Endodermal cell (in vitro differentiated cells): ENCODE measurements at regions not wholly inside any gene's neighbourhood (a gene's known extent, or its start where the extent isn't known, plus 50 kb on each side); places are given as distances from the start of the nearest gene placed in this dataset.

ENCODE experiments used
- DNase-seq: peaks from one replicate; pipeline ENCODE4 v3.0.0-alpha.2; 2017
- H3K27ac ChIP-seq: 2 replicates; pipeline ENCODE4 v1.5.1; 2013; ENCODE audit warnings: mild to moderate bottlenecking, low read depth, low read length, moderate library complexity
- H3K27me3 ChIP-seq: 2 replicates; pipeline ENCODE4 v1.6.1; 2013; ENCODE audit warnings: mild to moderate bottlenecking, low read length, moderate library complexity; ENCODE audit not compliant: insufficient read depth, control insufficient read depth, poor library complexity, severe bottlenecking
- H3K36me3 ChIP-seq: 2 replicates; pipeline ENCODE4 v1.7.0; 2013; ENCODE audit warnings: mild to moderate bottlenecking, low read length, moderate library complexity; ENCODE audit not compliant: control insufficient read depth, insufficient read depth
- H3K4me1 ChIP-seq: one replicate; pipeline ENCODE4 v1.7.0; 2013; ENCODE audit warnings: low read length; ENCODE audit not compliant: control insufficient read depth, insufficient read depth
- H3K4me3 ChIP-seq: 2 replicates; pipeline ENCODE4 v1.5.1; 2013; ENCODE audit warnings: mild to moderate bottlenecking, low read length, moderate library complexity
- H3K9ac ChIP-seq: 2 replicates; pipeline ENCODE4 v1.6.1; 2013; ENCODE audit warnings: mild to moderate bottlenecking, low read length, moderate library complexity; ENCODE audit not compliant: poor library complexity, severe bottlenecking; ENCODE audit errors: extremely low read depth
- H3K9me3 ChIP-seq: 2 replicates; pipeline ENCODE4 v1.6.1; 2013; ENCODE audit warnings: mild to moderate bottlenecking, low read length, moderate library complexity; ENCODE audit not compliant: control insufficient read depth
- H3K27ac Mint-ChIP-seq: 2 replicates; pipeline ENCODE4 v1.8.0; 2020; ENCODE audit warnings: mixed read lengths
- H3K27me3 Mint-ChIP-seq: 2 replicates; pipeline ENCODE4 v1.8.0; 2021; ENCODE audit warnings: mild to moderate bottlenecking, mixed read lengths; ENCODE audit not compliant: insufficient read depth
- H3K36me3 Mint-ChIP-seq: 2 replicates; pipeline ENCODE4 v1.8.0; 2020; ENCODE audit warnings: low read depth, mixed read lengths
- H3K4me1 Mint-ChIP-seq: 2 replicates; pipeline ENCODE4 v1.8.0; 2020; ENCODE audit warnings: mixed read lengths
- H3K4me3 Mint-ChIP-seq: 2 replicates; pipeline ENCODE4 v1.8.0; 2020; ENCODE audit warnings: mild to moderate bottlenecking, moderate library complexity, mixed read lengths
- H3K9me3 Mint-ChIP-seq: 2 replicates; pipeline ENCODE4 v1.8.0; 2020; ENCODE audit warnings: mild to moderate bottlenecking, mixed read lengths
- CTCF ChIP-seq: fragments of 200-600 bp; sonication (generic); conservative IDR thresholded peaks from 2 replicates; pipeline ENCODE4 v1.5.0; 2021; ENCODE audit warnings: antibody characterized with exemption, mild to moderate bottlenecking
- WGBS, 2 experiments: methylation state at CpG; one replicate each; pipeline versions ENCODE4 v1.1.5 to v1.1.7; 2013; ENCODE audit warnings: missing lambda C conversion rate in 2 of 2, mixed read lengths in 1 of 2; ENCODE audit not compliant: insufficient coverage in 1 of 2, insufficient read length in 1 of 2; 5-methylcytosine and 5-hydroxymethylcytosine counted together

DNA sequence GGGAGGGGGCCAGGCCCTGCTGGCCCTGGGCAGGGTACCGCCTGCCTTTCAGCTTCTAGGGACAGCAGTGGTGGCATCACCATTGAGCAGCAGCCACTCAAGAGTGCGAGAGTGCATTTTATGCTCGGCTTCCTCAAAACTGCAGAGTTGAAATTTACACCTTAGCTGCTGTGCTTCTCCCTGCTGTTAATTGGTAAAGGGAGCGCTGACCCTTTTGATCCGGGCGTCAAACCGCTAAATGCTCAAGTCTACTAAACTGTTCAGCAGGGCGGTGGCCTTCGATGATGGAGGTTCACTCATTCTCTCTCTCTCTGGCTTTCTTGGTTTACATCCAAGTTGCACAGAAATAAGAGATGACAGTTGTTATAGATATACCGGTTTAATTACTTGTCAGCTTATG, 368.6 kb upstream of the IRX2 start:
- 86 to 97% methylated on average over 9 to 10 of the region's 10 CpGs for WGBS, 2 experiments
- H3K9me3 Mint-ChIP-seq = no peaks in the 10 kb centered on the region
- no peaks in the 10 kb centered on the region for H3K36me3 ChIP-seq
- no peak for DNase-seq
- no peaks in the 10 kb centered on the region for H3K36me3 Mint-ChIP-seq
- H3K4me1 Mint-ChIP-seq = peaks cover 84% of the 10 kb centered on the region
- H3K9me3 ChIP-seq = no peaks in the 10 kb centered on the region
- H3K27ac Mint-ChIP-seq = no peak overlapping the region
- no peak overlapping the region for H3K9ac ChIP-seq
- TF ChIP-seq CTCF = no peak
- peaks cover 78% of the 10 kb centered on the region for H3K27me3 Mint-ChIP-seq
- no peak overlapping the region for H3K4me3 Mint-ChIP-seq
- H3K4me3 ChIP-seq = no peak overlapping the region
- H3K27ac ChIP-seq = no peak overlapping the region
- H3K4me1 ChIP-seq = peaks cover 41% of the 10 kb centered on the region
- H3K27me3 ChIP-seq = peaks cover 15% of the 10 kb centered on the region

DNA sequence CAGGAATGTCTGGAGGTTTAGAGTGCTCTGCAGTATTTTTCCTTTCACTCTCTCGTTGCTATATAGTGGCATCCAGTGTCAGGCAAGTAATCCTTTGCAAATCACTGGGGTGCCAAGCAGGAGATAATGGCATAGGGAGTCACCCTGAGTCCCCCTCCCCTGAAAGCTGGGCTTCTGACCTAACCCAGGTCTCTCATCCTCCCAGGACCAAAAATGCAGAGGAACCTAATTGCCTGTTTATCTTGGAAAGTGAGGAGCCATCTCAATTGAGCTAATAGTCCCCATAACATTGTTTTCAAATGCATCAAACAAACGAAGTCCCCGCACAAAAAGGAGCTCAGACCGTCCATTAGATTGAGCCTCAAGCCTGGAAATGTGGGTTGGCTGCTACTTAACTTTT, 368.0 kb upstream of the IRX2 start:
- H3K36me3 Mint-ChIP-seq = no peaks in the 10 kb centered on the region
- no peak for TF ChIP-seq CTCF
- H3K9me3 Mint-ChIP-seq = no peaks in the 10 kb centered on the region
- no peak overlapping the region for H3K27ac Mint-ChIP-seq
- H3K27me3 Mint-ChIP-seq = peaks cover 78% of the 10 kb centered on the region
- H3K4me3 Mint-ChIP-seq = peak overlapping the region; percentile 20
- 19 to 36% methylated on average over 4 of the region's 4 CpGs for WGBS, 2 experiments
- Histone ChIP-seq H3K4me3 (no peak overlapping the region), H3K27me3 (peaks cover 15% of the 10 kb centered on the region), H3K9me3 (no peaks in the 10 kb centered on the region), H3K4me1 (peaks cover 38% of the 10 kb centered on the region), H3K9ac (no peak overlapping the region), H3K36me3 (no peaks in the 10 kb centered on the region), H3K27ac (no peak overlapping the region)
- peaks cover 79% of the 10 kb centered on the region for H3K4me1 Mint-ChIP-seq
- peak; percentile 57 for DNase-seq

- Histone ChIP-seq H3K4me3 (no peak overlapping the region), H3K27me3 (peaks cover 15% of the 10 kb centered on the region), H3K36me3 (no peaks in the 10 kb centered on the region), H3K9ac (no peak overlapping the region), H3K27ac (no peak overlapping the region), H3K9me3 (no peaks in the 10 kb centered on the region), H3K4me1 (peaks cover 32% of the 10 kb centered on the region)
- H3K4me1 Mint-ChIP-seq = peaks cover 70% of the 10 kb centered on the region
- TF ChIP-seq CTCF = no peak
- H3K4me3 Mint-ChIP-seq = peak overlapping the region; percentile 20
- H3K36me3 Mint-ChIP-seq = no peaks in the 10 kb centered on the region
- peak; percentile 66 for DNase-seq
- WGBS, 2 experiments = 22 to 23% methylated on average over 12 to 15 of the region's 15 CpGs
- no peak overlapping the region for H3K27ac Mint-ChIP-seq
- peaks cover 84% of the 10 kb centered on the region for H3K27me3 Mint-ChIP-seq
- H3K9me3 Mint-ChIP-seq = no peaks in the 10 kb centered on the region
Measured at GRCh38 chr5:3118340-3118739, 366.9 kb upstream of the IRX2 start.
